Epithelial cell of prostate (primary cell): ENCODE measurements at regions not wholly inside any gene's neighbourhood (a gene's known extent, or its start where the extent isn't known, plus 50 kb on each side); places are given as distances from the start of the nearest gene placed in this dataset.

Experiments used
- DNase-seq: peaks from one replicate; pipeline ENCODE4 v3.0.0-alpha.2; 2011; ENCODE audit warnings: low read depth, low spot score
- H3K27ac ChIP-seq: fragments of 450-650 bp; 2 replicates; pipeline ENCODE4 v1.5.1; 2017; ENCODE audit warnings: mild to moderate bottlenecking

- H3K27ac ChIP-seq = no peak overlapping the region
- no peak for DNase-seq
Measured at GRCh38 chr19:34305221-34306083, 51.1 kb downstream of the GARRE1 start.

GRCh38 chr19:34306213-34306661, 51.9 kb downstream of the GARRE1 start:
- no peak overlapping the region for H3K27ac ChIP-seq
- DNase-seq = no peak

- no peak for DNase-seq
- H3K27ac ChIP-seq = no peak overlapping the region
Measured at GRCh38 chr19:34306824-34307223, 52.5 kb downstream of the GARRE1 start.

- DNase-seq = no peak
- no peak overlapping the region for H3K27ac ChIP-seq
Measured at GRCh38 chr19:34308381-34309367, 54.3 kb downstream of the GARRE1 start.

DNA sequence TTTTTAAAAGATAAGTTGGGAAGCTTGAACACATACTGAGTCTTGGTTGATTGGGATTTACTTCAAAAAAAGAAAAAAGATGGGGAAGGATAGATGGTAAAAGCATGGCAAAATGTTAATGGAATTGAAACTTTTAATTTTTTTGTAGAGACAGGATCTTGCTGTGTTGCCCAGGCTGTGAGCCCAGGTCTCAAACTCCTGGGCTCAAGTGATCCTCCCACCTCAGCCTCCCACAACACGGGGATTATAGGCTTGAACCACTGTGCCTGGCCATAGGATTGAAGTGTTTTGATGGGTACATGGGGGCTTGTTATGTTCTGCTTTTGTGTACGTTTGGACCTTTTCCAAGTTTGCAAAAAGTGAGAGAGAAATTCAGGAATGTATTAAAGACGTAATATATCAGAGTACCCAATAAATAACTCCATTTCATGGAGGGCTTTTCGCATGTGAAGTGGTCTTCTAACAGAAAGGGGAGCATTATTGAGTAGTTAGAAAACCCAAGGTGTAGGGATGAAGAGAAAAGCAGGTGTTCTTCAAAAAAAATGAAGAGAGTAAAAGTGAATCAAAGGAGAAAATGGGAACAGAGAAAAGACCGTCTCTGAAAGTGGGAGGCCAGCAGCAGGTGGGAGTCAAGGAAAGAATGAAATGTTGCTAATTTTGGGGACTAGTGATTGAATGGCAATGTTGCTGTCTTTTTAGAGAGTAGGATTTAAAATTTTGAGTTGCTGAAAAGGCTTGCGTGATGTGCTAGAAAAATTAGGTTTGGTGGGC, 55.2 kb downstream of the GARRE1 start:
- DNase-seq = no peak
- H3K27ac ChIP-seq = no peak overlapping the region

DNA sequence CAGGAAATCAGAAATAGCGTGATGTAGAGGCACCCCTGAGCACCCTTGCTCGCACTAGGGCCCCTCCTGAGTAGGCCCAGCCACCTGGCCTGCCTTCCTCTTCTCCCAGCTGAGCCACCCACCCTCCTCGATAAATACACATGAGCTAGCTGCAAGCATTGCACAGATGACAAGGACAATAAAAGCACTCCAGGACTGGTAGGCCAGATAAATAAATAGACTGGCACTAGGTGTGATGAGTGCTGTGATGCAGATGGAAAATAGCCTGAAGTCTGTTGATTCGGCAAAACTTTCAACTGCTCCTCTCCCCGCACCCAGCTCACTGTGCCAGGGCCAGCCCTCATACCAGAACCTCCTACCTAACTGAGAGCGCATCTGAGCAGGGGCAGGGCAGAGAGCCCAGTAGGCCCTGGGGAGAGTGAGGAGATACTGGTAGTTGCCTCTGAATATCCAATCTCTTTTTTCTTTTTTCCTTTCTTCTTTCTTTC, 54.5 kb upstream of the GPI start:
- DNase-seq = no peak
- no peak overlapping the region for H3K27ac ChIP-seq

DNA sequence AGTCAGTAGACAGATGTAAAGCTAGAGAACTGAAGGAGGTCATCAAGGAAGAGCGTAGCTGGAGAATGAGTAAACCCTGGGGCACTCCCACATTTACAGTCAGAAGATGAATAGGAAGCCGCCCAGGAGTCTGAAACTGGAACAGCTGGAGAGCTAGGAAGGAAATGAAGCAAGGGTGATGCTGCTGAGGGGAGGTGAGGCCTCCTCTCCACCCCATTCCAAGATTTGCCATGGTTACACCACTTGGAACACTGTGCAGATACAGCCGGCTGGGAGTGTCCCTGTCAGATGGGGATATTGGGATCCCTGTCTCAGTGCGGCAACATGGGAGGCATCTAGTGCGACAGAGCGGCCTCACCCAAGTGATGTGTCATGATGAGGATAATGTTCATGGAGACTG, 51.8 kb upstream of the GPI start:
- peak overlapping the region; percentile 54 for H3K27ac ChIP-seq
- DNase-seq = no peak

- H3K27ac ChIP-seq = no peak overlapping the region
Measured at GRCh38 chr19:34314437-34315313, 50.3 kb upstream of the GPI start.

More at GRCh38 chr19:34314437-34315313, 50.3 kb upstream of the GPI start:
- DNase-seq = no peak
